ENCODE measurements at regions not wholly inside any gene's neighbourhood (a gene's known extent, or its start where the extent isn't known, plus 50 kb on each side); places are given as distances from the start of the nearest gene placed in this dataset.

DNA sequence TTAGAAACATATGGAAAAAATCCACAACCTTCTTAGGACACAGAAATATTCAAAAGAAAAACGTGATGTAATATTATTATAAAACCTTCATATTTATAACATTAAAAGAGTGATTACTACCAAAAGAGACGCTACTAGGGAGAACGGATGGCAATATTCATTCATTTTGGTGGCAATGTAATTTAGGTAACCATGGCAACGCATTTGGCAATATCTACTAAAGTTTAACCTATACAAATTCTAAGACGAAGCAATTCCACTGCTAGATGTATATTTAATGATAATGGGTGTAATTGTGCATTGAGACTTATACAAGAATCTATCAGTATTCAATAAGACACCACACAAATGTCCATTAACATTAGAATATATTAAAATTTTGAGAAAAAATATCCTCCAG, 709.4 kb downstream of the ARAP2 start:
- TF ChIP-seq, protein P1, sequence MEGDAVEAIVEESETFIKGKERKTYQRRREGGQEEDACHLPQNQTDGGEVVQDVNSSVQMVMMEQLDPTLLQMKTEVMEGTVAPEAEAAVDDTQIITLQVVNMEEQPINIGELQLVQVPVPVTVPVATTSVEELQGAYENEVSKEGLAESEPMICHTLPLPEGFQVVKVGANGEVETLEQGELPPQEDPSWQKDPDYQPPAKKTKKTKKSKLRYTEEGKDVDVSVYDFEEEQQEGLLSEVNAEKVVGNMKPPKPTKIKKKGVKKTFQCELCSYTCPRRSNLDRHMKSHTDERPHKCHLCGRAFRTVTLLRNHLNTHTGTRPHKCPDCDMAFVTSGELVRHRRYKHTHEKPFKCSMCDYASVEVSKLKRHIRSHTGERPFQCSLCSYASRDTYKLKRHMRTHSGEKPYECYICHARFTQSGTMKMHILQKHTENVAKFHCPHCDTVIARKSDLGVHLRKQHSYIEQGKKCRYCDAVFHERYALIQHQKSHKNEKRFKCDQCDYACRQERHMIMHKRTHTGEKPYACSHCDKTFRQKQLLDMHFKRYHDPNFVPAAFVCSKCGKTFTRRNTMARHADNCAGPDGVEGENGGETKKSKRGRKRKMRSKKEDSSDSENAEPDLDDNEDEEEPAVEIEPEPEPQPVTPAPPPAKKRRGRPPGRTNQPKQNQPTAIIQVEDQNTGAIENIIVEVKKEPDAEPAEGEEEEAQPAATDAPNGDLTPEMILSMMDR (IDR thresholded peaks at IDR 0.05) = no peak
- TF ChIP-seq POLR2A (IDR thresholded peaks at IDR 0.05; ENCODE audit: low read depth) (no peak), POLR2AphosphoS5 (IDR thresholded peaks at IDR 0.05) (no peak)
